Endothelial cell of umbilical vein (primary cell): ENCODE measurements at regions not wholly inside any gene's neighbourhood (a gene's known extent, or its start where the extent isn't known, plus 50 kb on each side); places are given as distances from the start of the nearest gene placed in this dataset.

Source experiments
- BruUV-seq: library from RNA; stranded (reverse); fragments of 400-500 nt; replicated peaks from 2 replicates; lab custom pipeline; 2021; lab: Mats Ljungman, UMichigan
- CTCF ChIA-PET: fragments of 300-600, 350-600 bp; sonication (Branson Sonifier 250); formaldehyde crosslinking; loops from one replicate; lab custom pipeline; 2021; ENCODE audit warnings: antibody characterized with exemption, inconsistent platforms; lab: Charles Lee
- POLR2A ChIA-PET: fragments of 300-600, 350-600 bp; sonication (Branson Sonifier 250); formaldehyde crosslinking; loops from one replicate; lab custom pipeline; 2021; ENCODE audit warnings: antibody characterized with exemption, inconsistent platforms; lab: Charles Lee
- DNase-seq: peaks from one replicate; pipeline ENCODE4 v3.0.0-alpha.2; 2011; ENCODE audit warnings: low read depth, low spot score
- FAIRE-seq: peaks from 2 replicates; lab custom pipeline; 2011; peaks lifted over from hg19 to GRCh38; lab: Jason Lieb, UNC
- H2AFZ ChIP-seq: 2 replicates; pipeline ENCODE4 v1.6.0; 2012; ENCODE audit warnings: low read depth, low read length, control low read depth, inconsistent platforms
- H3K27ac ChIP-seq: 2 replicates; pipeline ENCODE4 v1.5.1; 2011; ENCODE audit warnings: low read depth, mild to moderate bottlenecking, control low read depth, low read length, moderate library complexity; ENCODE audit not compliant: insufficient read depth
- H3K27me3 ChIP-seq, 2 experiments: 2 replicates each; pipeline versions ENCODE4 v1.6.0 to v1.6.1; 2011; ENCODE audit warnings: low read length in 2 of 2, mixed read lengths in 1 of 2; ENCODE audit not compliant: control insufficient read depth in 2 of 2, insufficient read depth in 2 of 2
- H3K36me3 ChIP-seq, 2 experiments: 2 replicates in 1 of 2; 3 replicates in 1 of 2; pipeline ENCODE4 v1.5.1; 2011; ENCODE audit warnings: low read length in 2 of 2, mild to moderate bottlenecking in 1 of 2, moderate library complexity in 1 of 2; ENCODE audit not compliant: control insufficient read depth in 2 of 2, insufficient read depth in 2 of 2; ENCODE audit errors: extremely low read depth in 1 of 2
- H3K4me1 ChIP-seq: 3 replicates; pipeline ENCODE4 v1.5.1; 2011; ENCODE audit warnings: mild to moderate bottlenecking, low read length; ENCODE audit not compliant: control insufficient read depth, insufficient read depth; ENCODE audit errors: extremely low read depth
- H3K4me2 ChIP-seq: 2 replicates; pipeline ENCODE4 v1.6.1; 2011; ENCODE audit warnings: low read length, control low read depth, mixed read lengths; ENCODE audit not compliant: insufficient read depth
- H3K4me3 ChIP-seq, 3 experiments: fragments of 200-600 bp in 1 of 3; sonication (generic), shearing (Covaris generic) in 1 of 3; replicated peaks in 1 of 3; 2 replicates each; pipeline ENCODE4 v1.5.1; 2011 to 2016; ENCODE audit warnings: control low read depth in 3 of 3, low read length in 3 of 3, mild to moderate bottlenecking in 2 of 3, inconsistent platforms in 1 of 3, low read depth in 1 of 3, moderate library complexity in 1 of 3; ENCODE audit not compliant: insufficient read depth in 1 of 3
- H3K79me2 ChIP-seq: 2 replicates; pipeline ENCODE4 v1.6.0; 2012; ENCODE audit warnings: low read length, inconsistent platforms; ENCODE audit not compliant: control insufficient read depth, insufficient read depth
- H3K9ac ChIP-seq: replicated peaks from 2 replicates; pipeline ENCODE3; 2011; ENCODE audit warnings: low read length, control low read depth; ENCODE audit not compliant: insufficient read depth; ENCODE audit errors: extremely low read depth
- H3K9me1 ChIP-seq: replicated peaks from 3 replicates; pipeline ENCODE4 v1.6.0; 2011; ENCODE audit warnings: mild to moderate bottlenecking, low read length; ENCODE audit not compliant: control insufficient read depth, insufficient read depth; ENCODE audit errors: extremely low read depth
- H3K9me3 ChIP-seq: replicated peaks from 2 replicates; pipeline ENCODE4 v1.5.1; 2012; ENCODE audit warnings: low read length, inconsistent platforms; ENCODE audit not compliant: control insufficient read depth, insufficient read depth
- H4K20me1 ChIP-seq: replicated peaks from 2 replicates; pipeline ENCODE3; 2011; ENCODE audit warnings: mild to moderate bottlenecking, low read length; ENCODE audit not compliant: control insufficient read depth, insufficient read depth; ENCODE audit errors: extremely low read depth
- EZH2 ChIP-seq: IDR thresholded peaks from 2 replicates; pipeline ENCODE4 v1.6.1; 2012; ENCODE audit warnings: borderline replicate concordance, low read depth, mild to moderate bottlenecking, moderate library complexity, low read length, inconsistent platforms; ENCODE audit not compliant: severe bottlenecking
- FOS ChIP-seq: IDR thresholded peaks from 2 replicates; pipeline ENCODE4 v1.6.1; 2011; ENCODE audit warnings: mild to moderate bottlenecking, low read length, moderate library complexity, borderline replicate concordance; ENCODE audit not compliant: insufficient read depth
- GATA2 ChIP-seq: IDR thresholded peaks from 2 replicates; pipeline ENCODE4 v1.7.0; 2011; ENCODE audit warnings: low read depth, mild to moderate bottlenecking, moderate library complexity, mixed read lengths, low read length; ENCODE audit not compliant: insufficient read length, insufficient read depth
- JUN ChIP-seq: IDR thresholded peaks from 2 replicates; pipeline ENCODE4 v1.6.1; 2011; ENCODE audit warnings: borderline replicate concordance, low read depth; ENCODE audit not compliant: insufficient read length, insufficient read depth
- MAX ChIP-seq: IDR thresholded peaks from 2 replicates; pipeline ENCODE4 v1.6.1; 2011; ENCODE audit not compliant: insufficient read depth, insufficient read length
- MYC ChIP-seq: IDR thresholded peaks from one replicate; pipeline ENCODE4 v1.6.1; 2011; ENCODE audit warnings: mild to moderate bottlenecking, low read depth, low read length
- POLR2A ChIP-seq: IDR thresholded peaks from 2 replicates; pipeline ENCODE4 v1.6.1; 2012; ENCODE audit warnings: low read depth, mild to moderate bottlenecking, control low read depth, low read length
- POLR2AphosphoS5 ChIP-seq: IDR thresholded peaks from 2 replicates; pipeline ENCODE4 v1.6.1; 2012; ENCODE audit warnings: low read depth, mild to moderate bottlenecking, control low read depth, low read length, moderate library complexity; ENCODE audit not compliant: insufficient read depth
- dilution Hi-C: fragments of 300-500 bp; cut with MboI; formaldehyde crosslinking; loops from one replicate; pipeline ENCODE4 v1.15.0; 2019; ENCODE audit warnings: low sequenced_read_pairs; ENCODE audit not compliant: extremely low pct_ligation_motif_present
- intact Hi-C: fragments of 100-400 bp; cut with micrococcal nuclease; formaldehyde crosslinking; loops from one replicate; pipeline ENCODE4 v1.10.0; 2022
- TF ChIP-seq, protein P1 (sequence below), 2 donors: IDR thresholded peaks; 1 replicate in 1 of 2; 2 replicates in 1 of 2; pipeline ENCODE4 v1.5.1; 2011; ENCODE audit warnings: low read length in 2 of 2, mild to moderate bottlenecking in 2 of 2, moderate library complexity in 2 of 2, control low read depth in 1 of 2, inconsistent platforms in 1 of 2, low read depth in 1 of 2; ENCODE audit not compliant: insufficient read depth in 1 of 2; ENCODE audit errors: extremely low read depth in 1 of 2

DNA sequence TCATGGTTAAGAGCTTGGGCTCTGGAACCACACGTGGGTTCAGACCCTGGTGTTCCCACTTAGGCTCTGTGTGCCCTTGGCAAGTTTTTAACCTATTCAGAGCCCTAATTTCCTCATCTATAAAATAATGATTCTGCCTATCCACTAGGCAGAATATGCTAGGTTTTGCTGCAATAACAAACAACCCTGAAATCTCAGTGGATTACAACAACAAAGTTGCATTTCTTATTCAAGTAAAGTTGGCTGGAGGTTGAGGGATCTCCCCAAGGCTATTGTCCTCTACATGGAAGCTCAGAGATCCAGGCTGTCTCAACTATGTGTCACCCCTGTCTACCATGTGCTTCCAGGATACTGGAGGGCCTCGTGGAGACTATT, 275.4 kb upstream of the SIX2 start:
- H3K9me1 ChIP-seq = no peaks in the 10 kb centered on the region
- no TSS peak for BruUV-seq
- H3K9me3 ChIP-seq = no peaks in the 10 kb centered on the region
- no peak for FAIRE-seq
- no peak overlapping the region for H3K4me2 ChIP-seq
- H3K27ac ChIP-seq = no peak overlapping the region
- ChIA-PET POLR2A (no interaction called here), CTCF (no interaction called here)
- no peak for TF ChIP-seq MAX
- no peak for TF ChIP-seq EZH2
- no peak for TF ChIP-seq JUN
- no peak for TF ChIP-seq POLR2AphosphoS5
- no peak for TF ChIP-seq FOS
- TF ChIP-seq, protein P1, sequence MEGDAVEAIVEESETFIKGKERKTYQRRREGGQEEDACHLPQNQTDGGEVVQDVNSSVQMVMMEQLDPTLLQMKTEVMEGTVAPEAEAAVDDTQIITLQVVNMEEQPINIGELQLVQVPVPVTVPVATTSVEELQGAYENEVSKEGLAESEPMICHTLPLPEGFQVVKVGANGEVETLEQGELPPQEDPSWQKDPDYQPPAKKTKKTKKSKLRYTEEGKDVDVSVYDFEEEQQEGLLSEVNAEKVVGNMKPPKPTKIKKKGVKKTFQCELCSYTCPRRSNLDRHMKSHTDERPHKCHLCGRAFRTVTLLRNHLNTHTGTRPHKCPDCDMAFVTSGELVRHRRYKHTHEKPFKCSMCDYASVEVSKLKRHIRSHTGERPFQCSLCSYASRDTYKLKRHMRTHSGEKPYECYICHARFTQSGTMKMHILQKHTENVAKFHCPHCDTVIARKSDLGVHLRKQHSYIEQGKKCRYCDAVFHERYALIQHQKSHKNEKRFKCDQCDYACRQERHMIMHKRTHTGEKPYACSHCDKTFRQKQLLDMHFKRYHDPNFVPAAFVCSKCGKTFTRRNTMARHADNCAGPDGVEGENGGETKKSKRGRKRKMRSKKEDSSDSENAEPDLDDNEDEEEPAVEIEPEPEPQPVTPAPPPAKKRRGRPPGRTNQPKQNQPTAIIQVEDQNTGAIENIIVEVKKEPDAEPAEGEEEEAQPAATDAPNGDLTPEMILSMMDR (IDR thresholded peaks at IDR 0.05; ENCODE audit: extremely low read depth in 1 of 2, insufficient read depth in 1 of 2, low read depth in 1 of 2, low read length in 2 of 2) = no peak
- TF ChIP-seq GATA2 = no peak
- TF ChIP-seq POLR2A = no peak
- TF ChIP-seq MYC = no peak
- no peak overlapping the region for H3K9ac ChIP-seq
- H3K27me3 ChIP-seq = no peaks in the 10 kb centered on the region
- intact Hi-C loops = no loop called here
- H3K4me3 ChIP-seq = no peak overlapping the region
- dilution Hi-C loops = no loop called here
- H2AFZ ChIP-seq = no peak overlapping the region
- no peaks in the 10 kb centered on the region for H3K79me2 ChIP-seq
- DNase-seq = no peak
- H3K36me3 ChIP-seq = no peaks in the 10 kb centered on the region
- H4K20me1 ChIP-seq = no peaks in the 10 kb centered on the region
- peaks cover 20% of the 10 kb centered on the region for H3K4me1 ChIP-seq
